OCI-LY3 (cell line): ENCODE measurements at regions not wholly inside any gene's neighbourhood (a gene's known extent, or its start where the extent isn't known, plus 50 kb on each side); places are given as distances from the start of the nearest gene placed in this dataset.
"Not testable (repeated sequence)": the region's sequence is repeated elsewhere in the genome, so short reads cannot be mapped to it uniquely, and the experiment has no call there.

Experiments
- H2AFZ ChIP-seq: fragments of 200-600, 300-600 bp; shearing (Covaris generic); 2 replicates; pipeline ENCODE4 v1.6.0; 2014; ENCODE audit warnings: antibody characterized with exemption, low read depth, low read length
- H3K27ac ChIP-seq: fragments of 200-600, 300-600 bp; sonication (generic); 2 replicates; pipeline ENCODE4 v1.5.1; 2014; ENCODE audit warnings: mild to moderate bottlenecking, low read length, moderate library complexity, mixed read lengths
- H3K27me3 ChIP-seq: fragments of 200-600, 300-600 bp; sonication (generic); 2 replicates; pipeline ENCODE4 v1.6.1; 2014; ENCODE audit warnings: low read depth, low read length, mixed read lengths
- H3K36me3 ChIP-seq: fragments of 200-600, 300-600 bp; sonication (generic); replicated peaks from 2 replicates; pipeline ENCODE3; 2014; ENCODE audit warnings: low read depth, low read length, mixed read lengths
- H3K4me1 ChIP-seq: fragments of 300-600, 200-600 bp; sonication (generic); 2 replicates; pipeline ENCODE4 v1.6.1; 2014; ENCODE audit warnings: low read length, mixed read lengths
- H3K4me2 ChIP-seq: fragments of 200-600, 300-600 bp; sonication (generic); 2 replicates; pipeline ENCODE4 v1.6.1; 2014; ENCODE audit warnings: low read length, mixed read lengths
- H3K4me3 ChIP-seq: fragments of 300-600, 200-600 bp; sonication (generic); 2 replicates; pipeline ENCODE4 v1.5.1; 2014; ENCODE audit warnings: antibody characterized with exemption, mild to moderate bottlenecking, low read length, moderate library complexity
- H3K79me2 ChIP-seq: fragments of 300-600, 200-600 bp; shearing (Covaris generic); 2 replicates; pipeline ENCODE4 v1.6.1; 2014; ENCODE audit warnings: mild to moderate bottlenecking, low read length, mixed read lengths
- H3K9ac ChIP-seq: fragments of 300-600, 200-600 bp; shearing (Covaris generic); 2 replicates; pipeline ENCODE4 v1.6.0; 2014; ENCODE audit warnings: mild to moderate bottlenecking, low read length, moderate library complexity
- H3K9me3 ChIP-seq: fragments of 200-600, 300-600 bp; shearing (Covaris generic); 2 replicates; pipeline ENCODE4 v1.6.1; 2014; ENCODE audit warnings: low read length, mixed read lengths; ENCODE audit not compliant: insufficient read depth
- H4K20me1 ChIP-seq: fragments of 200-600, 300-600 bp; sonication (generic); 2 replicates; pipeline ENCODE4 v1.6.1; 2016; ENCODE audit warnings: low read length, mixed read lengths; ENCODE audit not compliant: insufficient read depth
- EZH2phosphoT487 ChIP-seq: fragments of 200-600 bp; shearing (Covaris generic); IDR thresholded peaks from 2 replicates; pipeline ENCODE4 v1.6.1; 2018; ENCODE audit warnings: antibody characterized with exemption, mixed run types, low read depth
- TF ChIP-seq, protein P1 (sequence below): fragments of 200-600, 300-600 bp; sonication (generic); IDR thresholded peaks from 2 replicates; pipeline ENCODE4 v1.5.1; 2014; ENCODE audit warnings: antibody characterized with exemption, low read length, low read depth

GRCh38 chr11:12585861-12586260 is 88.4 kb upstream of the TEAD1 start:
- H3K4me2 ChIP-seq, result no peak overlapping the region
- H3K79me2 ChIP-seq, result no peaks in the 10 kb centered on the region
- H3K27me3 ChIP-seq, result peaks cover 2% of the 10 kb centered on the region
- H3K4me1 ChIP-seq, result no peaks in the 10 kb centered on the region
- no peak overlapping the region for H3K27ac ChIP-seq
- H3K4me3 ChIP-seq, result no peak overlapping the region
- TF ChIP-seq, protein P1, sequence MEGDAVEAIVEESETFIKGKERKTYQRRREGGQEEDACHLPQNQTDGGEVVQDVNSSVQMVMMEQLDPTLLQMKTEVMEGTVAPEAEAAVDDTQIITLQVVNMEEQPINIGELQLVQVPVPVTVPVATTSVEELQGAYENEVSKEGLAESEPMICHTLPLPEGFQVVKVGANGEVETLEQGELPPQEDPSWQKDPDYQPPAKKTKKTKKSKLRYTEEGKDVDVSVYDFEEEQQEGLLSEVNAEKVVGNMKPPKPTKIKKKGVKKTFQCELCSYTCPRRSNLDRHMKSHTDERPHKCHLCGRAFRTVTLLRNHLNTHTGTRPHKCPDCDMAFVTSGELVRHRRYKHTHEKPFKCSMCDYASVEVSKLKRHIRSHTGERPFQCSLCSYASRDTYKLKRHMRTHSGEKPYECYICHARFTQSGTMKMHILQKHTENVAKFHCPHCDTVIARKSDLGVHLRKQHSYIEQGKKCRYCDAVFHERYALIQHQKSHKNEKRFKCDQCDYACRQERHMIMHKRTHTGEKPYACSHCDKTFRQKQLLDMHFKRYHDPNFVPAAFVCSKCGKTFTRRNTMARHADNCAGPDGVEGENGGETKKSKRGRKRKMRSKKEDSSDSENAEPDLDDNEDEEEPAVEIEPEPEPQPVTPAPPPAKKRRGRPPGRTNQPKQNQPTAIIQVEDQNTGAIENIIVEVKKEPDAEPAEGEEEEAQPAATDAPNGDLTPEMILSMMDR, result no peak
- TF ChIP-seq EZH2phosphoT487, result no peak
- H3K36me3 ChIP-seq, result no peaks in the 10 kb centered on the region
- H4K20me1 ChIP-seq, result no peaks in the 10 kb centered on the region
- no peak overlapping the region for H3K9ac ChIP-seq
- H3K9me3 ChIP-seq, result no peaks in the 10 kb centered on the region
- H2AFZ ChIP-seq, result no peak overlapping the region

- no peaks in the 10 kb centered on the region for H4K20me1 ChIP-seq
- H3K79me2 ChIP-seq, result no peaks in the 10 kb centered on the region
- no peak overlapping the region for H3K27ac ChIP-seq
- no peaks in the 10 kb centered on the region for H3K4me1 ChIP-seq
- no peak overlapping the region for H3K4me3 ChIP-seq
- H2AFZ ChIP-seq, result no peak overlapping the region
- no peaks in the 10 kb centered on the region for H3K36me3 ChIP-seq
- no peak overlapping the region for H3K9ac ChIP-seq
- TF ChIP-seq, protein P1, result no peak
- no peak for TF ChIP-seq EZH2phosphoT487
- H3K9me3 ChIP-seq, result no peaks in the 10 kb centered on the region
- H3K27me3 ChIP-seq, result peaks cover 18% of the 10 kb centered on the region
- no peak overlapping the region for H3K4me2 ChIP-seq
These were observed 86.8 kb upstream of the TEAD1 start for GRCh38 chr11:12587333-12587991.

DNA sequence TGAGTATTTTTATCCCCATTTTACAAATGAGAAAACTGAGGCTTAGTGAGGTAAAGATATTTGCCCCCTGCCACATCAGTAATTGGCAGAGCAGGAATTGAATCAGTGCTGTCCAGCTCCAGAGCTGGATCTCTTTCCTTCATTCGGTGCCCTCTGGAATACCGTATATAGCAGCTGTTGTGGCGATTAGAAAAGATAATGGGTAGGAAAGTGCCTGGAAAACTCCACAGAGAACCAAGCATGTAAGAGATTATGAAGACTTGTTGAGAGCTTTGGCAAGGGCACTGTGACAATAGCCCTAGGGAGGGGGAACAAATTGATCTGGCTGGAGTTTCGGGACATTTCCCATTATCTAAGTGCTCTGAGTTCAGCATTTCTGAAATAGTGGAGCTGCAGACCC is 82.5 kb upstream of the TEAD1 start:
- Histone ChIP-seq H4K20me1 (no peaks in the 10 kb centered on the region), H3K4me2 (no peak overlapping the region), H3K27me3 (peaks cover 19% of the 10 kb centered on the region), H3K4me1 (no peaks in the 10 kb centered on the region), H3K27ac (no peak overlapping the region), H3K79me2 (no peaks in the 10 kb centered on the region), H3K4me3 (no peak overlapping the region), H3K36me3 (no peaks in the 10 kb centered on the region), H2AFZ (no peak overlapping the region), H3K9ac (no peak overlapping the region), H3K9me3 (no peaks in the 10 kb centered on the region)
- TF ChIP-seq EZH2phosphoT487, result no peak
- TF ChIP-seq, protein P1, result no peak

- TF ChIP-seq, protein P1, result no peak
- no peak for TF ChIP-seq EZH2phosphoT487
- Histone ChIP-seq H2AFZ (no peak overlapping the region), H3K4me3 (no peak overlapping the region)
These were observed 81.9 kb upstream of the TEAD1 start for GRCh38 chr11:12592283-12592682.

GRCh38 chr11:12595089-12595847 is 79.0 kb upstream of the TEAD1 start:
- H4K20me1 ChIP-seq, H3K27ac ChIP-seq, H3K4me3 ChIP-seq, H3K9me3 ChIP-seq, H2AFZ ChIP-seq, H3K4me1 ChIP-seq, H3K9ac ChIP-seq, H3K36me3 ChIP-seq, H3K79me2 ChIP-seq, H3K4me2 ChIP-seq: not testable (repeated sequence)
- peaks cover 19% of the 10 kb centered on the region for H3K27me3 ChIP-seq

More at GRCh38 chr11:12592283-12592682, 81.9 kb upstream of the TEAD1 start:
- Histone ChIP-seq H3K4me2 (no peak overlapping the region), H3K36me3 (no peaks in the 10 kb centered on the region), H3K9ac (no peak overlapping the region), H4K20me1 (no peaks in the 10 kb centered on the region), H3K79me2 (no peaks in the 10 kb centered on the region), H3K27ac (no peak overlapping the region), H3K9me3 (no peaks in the 10 kb centered on the region), H3K4me1 (no peaks in the 10 kb centered on the region), H3K27me3 (peaks cover 19% of the 10 kb centered on the region)
